IMR-90 (cell line): ENCODE measurements at regions not wholly inside any gene's neighbourhood (a gene's known extent, or its start where the extent isn't known, plus 50 kb on each side); places are given as distances from the start of the nearest gene placed in this dataset.

Source experiments
- ATAC-seq: fragments of 200-7000 bp; cut with Tn5 transposase; 2 replicates; pipeline ENCODE4 v1.9.1; 2020; ENCODE audit warnings: low read depth, mild to moderate bottlenecking, moderate library complexity
- BruUV-seq: library from RNA; stranded (reverse); fragments of 400-500 nt; replicated peaks from 2 replicates; lab custom pipeline; 2021; lab: Mats Ljungman, UMichigan
- CTCF ChIA-PET: fragments of 300-600 bp; formaldehyde crosslinking; extraction: SDS; loops from one replicate; lab custom pipeline; 2021; ENCODE audit warnings: antibody characterized with exemption; lab: Yijun Ruan, JAX
- POLR2A ChIA-PET: fragments of 300-600 bp; sonication (Branson Sonifier 250); formaldehyde crosslinking; loops from one replicate; lab custom pipeline; 2022; ENCODE audit warnings: antibody characterized with exemption; ENCODE audit not compliant: unreplicated experiment; lab: Charles Lee
- DNase-seq: peaks from one replicate; pipeline ENCODE4 v3.0.0; 2013
- H2AFZ ChIP-seq: replicated peaks from 2 replicates; pipeline ENCODE3; 2013; ENCODE audit warnings: low read length, mild to moderate bottlenecking; ENCODE audit not compliant: poor library complexity
- H2AK5ac ChIP-seq: 2 replicates; pipeline ENCODE4 v1.6.1; 2013; ENCODE audit warnings: low read depth, low read length, inconsistent platforms
- H2AK9ac ChIP-seq: replicated peaks from 2 replicates; pipeline ENCODE3; 2013; ENCODE audit warnings: mild to moderate bottlenecking, low read depth, low read length, moderate library complexity; ENCODE audit not compliant: poor library complexity
- H2BK120ac ChIP-seq: 2 replicates; pipeline ENCODE4 v1.6.1; 2013; ENCODE audit warnings: low read depth, low read length, inconsistent platforms
- H2BK15ac ChIP-seq: 3 replicates; pipeline ENCODE4 v1.6.1; 2013; ENCODE audit warnings: low read depth, low read length, inconsistent platforms
- H2BK20ac ChIP-seq: 2 replicates; pipeline ENCODE4 v1.6.1; 2013; ENCODE audit warnings: low read depth, mild to moderate bottlenecking, inconsistent platforms, low read length, moderate library complexity
- H2BK5ac ChIP-seq: 2 replicates; pipeline ENCODE4 v1.6.1; 2013; ENCODE audit warnings: mild to moderate bottlenecking, low read depth, low read length, inconsistent platforms; ENCODE audit not compliant: poor library complexity, severe bottlenecking
- H3K14ac ChIP-seq: replicated peaks from 2 replicates; pipeline ENCODE4 v1.6.1; 2013; ENCODE audit warnings: low read depth, low read length, inconsistent platforms
- H3K18ac ChIP-seq: 2 replicates; pipeline ENCODE4 v1.6.1; 2013; ENCODE audit warnings: low read depth, low read length, control low read depth
- H3K23ac ChIP-seq: 2 replicates; pipeline ENCODE4 v1.6.1; 2013; ENCODE audit warnings: low read depth, low read length, inconsistent platforms
- H3K27ac ChIP-seq: 2 replicates; pipeline ENCODE4 v1.5.1; 2013; ENCODE audit warnings: mild to moderate bottlenecking, control low read depth, low read length; ENCODE audit not compliant: insufficient read depth
- H3K27me3 ChIP-seq: 2 replicates; pipeline ENCODE4 v1.6.1; 2013; ENCODE audit warnings: low read length; ENCODE audit not compliant: control insufficient read depth, insufficient read depth
- H3K36me3 ChIP-seq: 2 replicates; pipeline ENCODE4 v1.6.1; 2013; ENCODE audit warnings: low read length, mixed read lengths; ENCODE audit not compliant: control insufficient read depth, insufficient read depth
- H3K4ac ChIP-seq: 2 replicates; pipeline ENCODE4 v1.6.1; 2013; ENCODE audit warnings: low read depth, low read length, inconsistent platforms
- H3K4me1 ChIP-seq: 2 replicates; pipeline ENCODE4 v1.6.1; 2013; ENCODE audit warnings: low read length, mixed read lengths; ENCODE audit not compliant: control insufficient read depth, insufficient read depth
- H3K4me2 ChIP-seq: 2 replicates; pipeline ENCODE4 v1.6.1; 2013; ENCODE audit warnings: low read depth, mild to moderate bottlenecking, control low read depth, low read length, moderate library complexity
- H3K4me3 ChIP-seq: 2 replicates; pipeline ENCODE4 v1.5.1; 2013; ENCODE audit warnings: low read depth, mild to moderate bottlenecking, control low read depth, low read length, moderate library complexity; ENCODE audit not compliant: insufficient read depth
- H3K56ac ChIP-seq: 2 replicates; pipeline ENCODE4 v1.6.1; 2013; ENCODE audit warnings: low read length, inconsistent platforms; ENCODE audit not compliant: insufficient read depth; ENCODE audit errors: extremely low read depth
- H3K79me1 ChIP-seq, 2 experiments: 2 replicates each; pipeline ENCODE4 v1.6.1; 2013; ENCODE audit warnings: low read length in 2 of 2, inconsistent platforms in 1 of 2, low read depth in 1 of 2
- H3K9ac ChIP-seq: 2 replicates; pipeline ENCODE4 v1.6.1; 2013; ENCODE audit warnings: low read depth, low read length, control low read depth
- H3K9me1 ChIP-seq: 2 replicates; pipeline ENCODE4 v1.6.1; 2013; ENCODE audit warnings: low read length, inconsistent platforms; ENCODE audit not compliant: insufficient read depth
- H3K9me3 ChIP-seq: 2 replicates; pipeline ENCODE4 v1.6.1; 2013; ENCODE audit warnings: low read length; ENCODE audit not compliant: control insufficient read depth, insufficient read depth
- H4K20me1 ChIP-seq: 2 replicates; pipeline ENCODE4 v1.6.1; 2013; ENCODE audit warnings: low read length, inconsistent platforms; ENCODE audit not compliant: insufficient read depth
- H4K5ac ChIP-seq: 2 replicates; pipeline ENCODE4 v1.6.1; 2013; ENCODE audit warnings: mild to moderate bottlenecking, low read depth, low read length, control low read depth
- H4K8ac ChIP-seq, 2 experiments: 2 replicates each; pipeline ENCODE4 v1.6.1; 2013; ENCODE audit warnings: low read depth in 2 of 2, low read length in 2 of 2, control low read depth in 1 of 2, inconsistent platforms in 1 of 2
- H4K91ac ChIP-seq: 2 replicates; pipeline ENCODE4 v1.6.1; 2013; ENCODE audit warnings: low read depth, low read length, inconsistent platforms; ENCODE audit not compliant: insufficient read depth
- CEBPB ChIP-seq: IDR thresholded peaks from 2 replicates; pipeline ENCODE4 v1.6.1; 2012; ENCODE audit warnings: low read depth, low read length, improper control_type of control experiment
- CHD1 ChIP-seq: IDR thresholded peaks from 2 replicates; pipeline ENCODE4 v1.6.1; 2012; ENCODE audit warnings: low read depth, low read length, improper control_type of control experiment
- CTCF ChIP-seq: conservative IDR thresholded peaks from 2 replicates; pipeline ENCODE4 v1.5.1; 2012; ENCODE audit warnings: mild to moderate bottlenecking, low read depth, low read length, improper control_type of control experiment
- ELK1 ChIP-seq: fragments of 150-350 bp; IDR thresholded peaks from 2 replicates; pipeline ENCODE4 v1.6.1; 2016; ENCODE audit warnings: low read depth, mild to moderate bottlenecking, low read length, moderate library complexity, borderline replicate concordance
- FOS ChIP-seq: fragments of 150-350 bp; IDR thresholded peaks from 2 replicates; pipeline ENCODE4 v1.6.1; 2016; ENCODE audit warnings: low read depth, low read length
- MAFK ChIP-seq: IDR thresholded peaks from 2 replicates; pipeline ENCODE4 v1.6.1; 2012; ENCODE audit warnings: low read depth, low read length, improper control_type of control experiment
- MAZ ChIP-seq: IDR thresholded peaks from 2 replicates; pipeline ENCODE4 v1.6.1; 2012; ENCODE audit warnings: low read depth, mild to moderate bottlenecking, low read length, improper control_type of control experiment, moderate library complexity, borderline replicate concordance
- MXI1 ChIP-seq: IDR thresholded peaks from 2 replicates; pipeline ENCODE4 v1.6.1; 2012; ENCODE audit warnings: low read depth, mild to moderate bottlenecking, low read length, moderate library complexity, borderline replicate concordance
- NFE2L2 ChIP-seq: fragments of 150-350 bp; IDR thresholded peaks from 2 replicates; pipeline ENCODE4 v1.6.1; 2016; ENCODE audit warnings: low read depth, mild to moderate bottlenecking, low read length
- RAD21 ChIP-seq: IDR thresholded peaks from 2 replicates; pipeline ENCODE4 v1.6.1; 2012; ENCODE audit warnings: low read length, improper control_type of control experiment
- RCOR1 ChIP-seq: IDR thresholded peaks from 2 replicates; pipeline ENCODE4 v1.6.1; 2012; ENCODE audit warnings: mild to moderate bottlenecking, low read length, improper control_type of control experiment; ENCODE audit not compliant: insufficient replicate concordance
- RFX5 ChIP-seq: IDR thresholded peaks from 2 replicates; pipeline ENCODE4 v1.8.0; 2012; ENCODE audit warnings: low read depth, mild to moderate bottlenecking, low read length, moderate library complexity
- USF2 ChIP-seq: fragments of 150-350 bp; IDR thresholded peaks from 2 replicates; pipeline ENCODE4 v1.6.1; 2017; ENCODE audit warnings: mild to moderate bottlenecking, antibody characterized with exemption, low read length, low read depth
- WGBS, 2 experiments: methylation state at CpG; one replicate each; pipeline versions ENCODE4 v1.1.5 to v1.1.7; 2013; ENCODE audit warnings: missing lambda C conversion rate in 2 of 2; ENCODE audit not compliant: insufficient read length in 1 of 2; ENCODE audit errors: extremely low coverage in 2 of 2; 5-methylcytosine and 5-hydroxymethylcytosine counted together
- dilution Hi-C: fragments of 300-500 bp; cut with HindIII; formaldehyde crosslinking; loops from one replicate; pipeline ENCODE4 v1.14.3; 2018; ENCODE audit warnings: low sequenced_read_pairs; ENCODE audit not compliant: unreplicated experiment
- in situ Hi-C: fragments of 300-500 bp; cut with MboI; formaldehyde crosslinking; loops from 3 replicates; pipeline ENCODE4 v1.14.3; 2019; ENCODE audit warnings: low sequenced_read_pairs, inconsistent platforms, mixed read lengths
- intact Hi-C: fragments of 100-400 bp; cut with micrococcal nuclease; formaldehyde crosslinking; loops from 2 replicates; pipeline ENCODE4 v1.10.0; 2022

GRCh38 chr2:211162911-211163310 is 606.5 kb downstream of the CPS1 start:
- Histone ChIP-seq H3K9ac (no peak overlapping the region), H3K4ac (no peak overlapping the region), H4K8ac (no peak overlapping the region), H3K36me3 (no peaks in the 10 kb centered on the region), H3K4me2 (no peak overlapping the region), H2BK20ac (no peak overlapping the region), H2BK120ac (no peak overlapping the region), H3K23ac (no peak overlapping the region), H3K18ac (no peak overlapping the region), H3K9me1 (no peaks in the 10 kb centered on the region), H2AK9ac (no peak overlapping the region), H2AFZ (no peak overlapping the region), H2BK15ac (no peak overlapping the region), H3K4me3 (no peak overlapping the region), H4K5ac (no peak overlapping the region), H2AK5ac (no peak overlapping the region), H3K27ac (no peak overlapping the region), H4K91ac (no peak overlapping the region), H3K4me1 (no peaks in the 10 kb centered on the region), H3K27me3 (no peaks in the 10 kb centered on the region), H3K14ac (no peak overlapping the region), H4K20me1 (no peaks in the 10 kb centered on the region), H3K9me3 (no peaks in the 10 kb centered on the region), H2BK5ac (no peak overlapping the region), H3K56ac (no peak overlapping the region), H3K79me1 (no peaks in the 10 kb centered on the region)
- ATAC-seq (no peak), DNase-seq (no peak)
- TF ChIP-seq CEBPB (no peak), RCOR1 (no peak), ELK1 (no peak), CHD1 (no peak), MXI1 (no peak), NFE2L2 (no peak), RAD21 (no peak), CTCF (no peak), MAZ (no peak), FOS (no peak), RFX5 (no peak), USF2 (no peak), MAFK (no peak)
- intact Hi-C loops = no loop called here
- dilution Hi-C loops = no loop called here
- POLR2A ChIA-PET = no interaction called here
- in situ Hi-C loops = loop anchor here (25.0 kb wide), 1 partner anchor 551 kb away; no protein-coding TSS in a partner anchor
- CTCF ChIA-PET = no interaction called here
- no CpG with 5 or more reads among the region's 3 CpGs for WGBS, 2 experiments
- BruUV-seq = no TSS peak
